ENCODE measurements at regions not wholly inside any gene's neighbourhood (a gene's known extent, or its start where the extent isn't known, plus 50 kb on each side); places are given as distances from the start of the nearest gene placed in this dataset.
"Not testable (repeated sequence)": the region's sequence is repeated elsewhere in the genome, so short reads cannot be mapped to it uniquely, and the experiment has no call there.

DNA sequence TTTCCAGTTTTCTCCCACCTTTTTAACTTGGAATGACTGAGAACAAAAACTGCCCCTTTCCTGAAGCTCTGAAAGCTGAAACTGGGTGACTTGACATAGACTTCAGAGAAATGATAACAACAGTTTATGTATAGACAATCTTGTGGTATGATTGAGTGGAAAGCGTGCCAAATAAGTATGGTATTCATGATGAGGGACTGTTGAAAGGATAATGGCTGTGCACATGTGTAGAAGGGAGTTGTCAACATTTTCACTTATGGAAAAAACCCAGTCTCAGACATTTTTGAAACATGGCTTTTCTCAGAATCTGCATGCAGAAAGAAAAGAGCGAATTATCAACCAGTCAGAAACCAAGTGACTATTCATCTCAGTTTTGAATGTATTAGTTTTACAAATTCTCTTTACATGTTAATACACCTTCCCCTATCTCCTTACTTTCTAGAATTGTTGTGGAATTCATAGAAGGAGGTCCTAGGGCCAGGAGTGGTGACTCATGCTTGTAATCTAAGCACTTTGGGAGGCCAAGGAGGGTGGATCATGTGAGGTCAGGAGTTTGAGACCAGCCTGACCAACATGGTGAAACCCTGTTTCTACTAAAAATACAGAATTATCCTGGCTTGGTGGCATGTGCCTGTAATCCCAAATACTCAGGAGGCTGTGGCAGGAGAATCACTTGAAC, 261.2 kb downstream of the S1PR1 start:
- Histone ChIP-seq H3K36me3 (ENCODE audit: insufficient read depth, low read length) (no peaks in the 10 kb centered on the region), H3K4me1 (ENCODE audit: insufficient read depth, low read length, severe bottlenecking) (no peaks in the 10 kb centered on the region), H3K4me3 (ENCODE audit: low read depth, low read length, poor library complexity, severe bottlenecking) (no peak overlapping the region), H3F3A (ENCODE audit: insufficient read depth, low read length) (no peaks in the 10 kb centered on the region), H3K27me3 (ENCODE audit: insufficient read depth, low read length) (no peaks in the 10 kb centered on the region), H2AFZ (ENCODE audit: low read length) (no peak overlapping the region), H3K9me3 (ENCODE audit: low read length) (no peaks in the 10 kb centered on the region), H3K9ac (ENCODE audit: low read length) (no peak overlapping the region), H3K4me2 (ENCODE audit: low read length) (no peak overlapping the region), H3K27ac (ENCODE audit: low read depth, low read length, poor library complexity, severe bottlenecking) (no peak overlapping the region), H3K79me2 (ENCODE audit: insufficient read depth, low read length) (no peaks in the 10 kb centered on the region), H3K9me2 (ENCODE audit: low read depth, low read length) (no peaks in the 10 kb centered on the region), H4K20me1 (ENCODE audit: insufficient read depth, low read length) (no peaks in the 10 kb centered on the region)
- TF ChIP-seq EZH2 (IDR thresholded peaks at IDR 0.05; ENCODE audit: borderline replicate concordance, low read length) (no peak), CTCF (IDR thresholded peaks at IDR 0.05; ENCODE audit: low read length) (no peak)

DNA sequence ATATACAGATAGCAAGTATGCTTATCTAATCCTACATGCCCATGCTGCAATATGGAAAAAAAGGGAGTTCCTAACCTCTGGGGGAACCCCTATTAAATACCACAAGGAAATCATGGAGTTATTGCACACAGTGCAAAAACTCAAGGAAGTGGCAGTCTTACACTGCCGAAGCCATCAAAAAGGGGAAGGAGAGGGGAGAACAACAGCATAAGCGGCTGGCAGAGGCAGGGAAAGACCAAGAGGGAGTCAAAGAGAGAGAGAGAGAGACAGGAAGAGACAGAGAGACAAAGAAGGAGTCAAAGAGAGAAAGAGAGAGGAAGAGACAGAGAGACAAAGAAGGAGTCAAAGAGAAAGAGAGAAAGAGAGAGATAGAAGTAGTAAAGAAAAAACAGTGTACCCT, 267.3 kb downstream of the S1PR1 start:
- H3K9me3 ChIP-seq (ENCODE audit: low read length); H3K9ac ChIP-seq (ENCODE audit: low read length); H3F3A ChIP-seq (ENCODE audit: insufficient read depth, low read length); H4K20me1 ChIP-seq (ENCODE audit: insufficient read depth, low read length); H3K4me3 ChIP-seq (ENCODE audit: low read depth, low read length, poor library complexity, severe bottlenecking); H2AFZ ChIP-seq (ENCODE audit: low read length); H3K27ac ChIP-seq (ENCODE audit: low read depth, low read length, poor library complexity, severe bottlenecking); H3K4me1 ChIP-seq (ENCODE audit: insufficient read depth, low read length, severe bottlenecking); H3K79me2 ChIP-seq (ENCODE audit: insufficient read depth, low read length); H3K27me3 ChIP-seq (ENCODE audit: insufficient read depth, low read length); H3K36me3 ChIP-seq (ENCODE audit: insufficient read depth, low read length); H3K9me2 ChIP-seq (ENCODE audit: low read depth, low read length); H3K4me2 ChIP-seq (ENCODE audit: low read length): not testable (repeated sequence)

DNA sequence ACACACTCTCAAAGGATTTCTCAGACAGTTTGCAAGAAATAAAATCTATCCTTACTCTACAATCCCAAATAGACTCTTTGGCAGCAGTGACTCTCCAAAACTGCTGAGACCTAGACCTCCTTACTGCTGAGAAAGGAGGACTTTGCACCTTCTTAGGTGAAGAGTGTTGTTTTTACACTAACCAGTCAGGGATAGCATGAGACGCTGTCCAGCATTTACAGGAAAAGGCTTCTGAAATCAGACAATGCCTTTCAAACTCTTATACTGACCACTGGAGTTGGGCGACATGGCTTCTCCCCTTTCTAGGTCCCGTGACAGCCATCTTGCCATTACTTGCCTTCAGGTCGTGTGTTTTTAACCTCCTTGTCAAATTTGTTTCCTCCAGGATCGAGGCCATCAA, 268.4 kb downstream of the S1PR1 start:
- not testable (repeated sequence) for H3K4me1 ChIP-seq (ENCODE audit: insufficient read depth, low read length, severe bottlenecking)

GRCh38 chr1:101506541-101507164, 269.8 kb downstream of the S1PR1 start:
- Histone ChIP-seq H3K36me3 (ENCODE audit: insufficient read depth, low read length) (no peaks in the 10 kb centered on the region), H2AFZ (ENCODE audit: low read length) (no peak overlapping the region), H3F3A (ENCODE audit: insufficient read depth, low read length) (no peaks in the 10 kb centered on the region)

More for the DNA sequence above, 268.4 kb downstream of the S1PR1 start:
- not testable (repeated sequence) for H3K9me2 ChIP-seq (ENCODE audit: low read depth, low read length); H3K4me3 ChIP-seq (ENCODE audit: low read depth, low read length, poor library complexity, severe bottlenecking); H3K27ac ChIP-seq (ENCODE audit: low read depth, low read length, poor library complexity, severe bottlenecking); H2AFZ ChIP-seq (ENCODE audit: low read length); H3K36me3 ChIP-seq (ENCODE audit: insufficient read depth, low read length); H3F3A ChIP-seq (ENCODE audit: insufficient read depth, low read length); H3K9me3 ChIP-seq (ENCODE audit: low read length); H3K9ac ChIP-seq (ENCODE audit: low read length); H3K27me3 ChIP-seq (ENCODE audit: insufficient read depth, low read length); H4K20me1 ChIP-seq (ENCODE audit: insufficient read depth, low read length); H3K79me2 ChIP-seq (ENCODE audit: insufficient read depth, low read length); H3K4me2 ChIP-seq (ENCODE audit: low read length)

More at GRCh38 chr1:101506541-101507164, 269.8 kb downstream of the S1PR1 start:
- TF ChIP-seq EZH2 (IDR thresholded peaks at IDR 0.05; ENCODE audit: borderline replicate concordance, low read length), result no peak
- peak; percentile 81 for TF ChIP-seq CTCF (IDR thresholded peaks at IDR 0.05; ENCODE audit: low read length)
- Histone ChIP-seq H3K9me3 (ENCODE audit: low read length) (no peaks in the 10 kb centered on the region), H3K27me3 (ENCODE audit: insufficient read depth, low read length) (no peaks in the 10 kb centered on the region), H4K20me1 (ENCODE audit: insufficient read depth, low read length) (no peaks in the 10 kb centered on the region), H3K4me3 (ENCODE audit: low read depth, low read length, poor library complexity, severe bottlenecking) (no peak overlapping the region), H3K4me1 (ENCODE audit: insufficient read depth, low read length, severe bottlenecking) (no peaks in the 10 kb centered on the region), H3K9me2 (ENCODE audit: low read depth, low read length) (no peaks in the 10 kb centered on the region), H3K4me2 (ENCODE audit: low read length) (no peak overlapping the region), H3K79me2 (ENCODE audit: insufficient read depth, low read length) (no peaks in the 10 kb centered on the region), H3K9ac (ENCODE audit: low read length) (no peak overlapping the region), H3K27ac (ENCODE audit: low read depth, low read length, poor library complexity, severe bottlenecking) (no peak overlapping the region)
